Lung microvascular endothelial cell (primary cell): ENCODE measurements at regions not wholly inside any gene's neighbourhood (a gene's known extent, or its start where the extent isn't known, plus 50 kb on each side); places are given as distances from the start of the nearest gene placed in this dataset.

ENCODE experiments used
- DNase-seq, 2 donors: peaks; one replicate each; pipeline versions ENCODE4 v3.0.0 to v3.0.0-alpha.2; 2010; ENCODE audit warnings: low read depth in 2 of 2

- peak; percentile 95 to 97 for DNase-seq
Observed at GRCh38 chr1:59163268-59164092, 133.4 kb upstream of the FGGY start.

- DNase-seq, result no peak
Observed at GRCh38 chr1:59164371-59164770, 132.5 kb upstream of the FGGY start.

- no peak for DNase-seq
Observed at GRCh38 chr1:59165353-59165752, 131.5 kb upstream of the FGGY start.

GRCh38 chr1:59169703-59170102 lies 127.2 kb upstream of the FGGY start:
- DNase-seq, result no peak

- DNase-seq, result no peak
Observed at GRCh38 chr1:59170659-59171058, 126.2 kb upstream of the FGGY start.

GRCh38 chr1:59171788-59172187 lies 125.1 kb upstream of the FGGY start:
- DNase-seq, result no peak

DNA sequence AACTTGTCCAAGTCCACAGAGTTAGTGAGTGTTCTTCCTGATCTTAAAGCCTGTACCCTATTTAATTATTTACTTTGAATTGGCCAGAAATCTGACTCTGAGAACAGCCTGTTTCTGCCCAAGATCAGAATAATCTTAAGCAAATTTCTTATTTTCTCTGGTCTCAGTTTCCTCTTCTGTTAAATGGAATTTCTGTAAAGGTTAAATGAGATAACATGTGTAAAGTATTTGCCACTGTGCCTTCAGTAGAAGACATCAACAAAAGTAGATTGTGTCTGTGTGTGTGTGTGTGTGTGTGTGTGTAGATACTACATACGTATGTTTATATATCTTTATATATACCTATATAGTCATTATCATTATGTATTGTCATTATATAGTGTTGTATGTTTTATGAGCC lies 124.2 kb upstream of the FGGY start:
- DNase-seq, result no peak

DNA sequence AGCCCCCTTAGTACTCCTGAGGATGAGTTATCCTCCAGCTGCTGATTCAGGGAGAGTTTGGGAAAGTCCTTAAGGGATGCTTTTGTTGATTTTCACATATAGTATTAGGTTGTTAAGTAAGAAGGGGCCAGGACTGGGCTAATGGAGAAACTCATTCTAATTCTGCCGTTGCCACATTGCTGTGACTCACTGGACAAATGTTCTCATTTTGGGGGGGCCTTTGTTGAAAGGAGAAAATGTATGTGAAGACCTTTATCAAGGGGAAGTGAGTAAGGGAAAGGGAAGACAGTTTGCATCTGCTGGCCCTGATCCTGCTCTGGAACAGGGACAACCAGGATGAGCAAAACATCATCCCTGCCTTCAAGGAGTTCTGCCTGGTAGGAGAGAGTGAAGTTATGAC lies 123.2 kb upstream of the FGGY start:
- DNase-seq, result peak; percentile 17 to 86

DNA sequence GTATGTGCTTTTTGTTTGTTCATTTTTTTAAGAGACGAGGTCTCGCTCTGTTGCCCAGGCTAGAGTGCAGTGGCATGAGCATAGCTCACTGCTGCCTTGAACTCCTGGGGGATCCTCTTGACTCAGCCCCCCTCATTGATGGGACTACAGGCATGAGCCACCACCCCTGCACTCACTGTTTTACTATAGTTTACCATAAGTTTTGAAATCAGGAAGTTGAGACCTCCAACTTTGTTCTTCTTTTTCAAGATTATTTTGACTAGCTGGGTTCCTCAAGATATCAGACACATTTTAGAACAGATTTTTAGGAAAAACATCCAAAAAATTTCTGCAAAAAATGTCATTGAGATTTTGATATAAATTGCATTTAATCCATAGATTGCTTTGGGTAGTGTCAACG lies 120.4 kb upstream of the FGGY start:
- DNase-seq, result no peak

DNA sequence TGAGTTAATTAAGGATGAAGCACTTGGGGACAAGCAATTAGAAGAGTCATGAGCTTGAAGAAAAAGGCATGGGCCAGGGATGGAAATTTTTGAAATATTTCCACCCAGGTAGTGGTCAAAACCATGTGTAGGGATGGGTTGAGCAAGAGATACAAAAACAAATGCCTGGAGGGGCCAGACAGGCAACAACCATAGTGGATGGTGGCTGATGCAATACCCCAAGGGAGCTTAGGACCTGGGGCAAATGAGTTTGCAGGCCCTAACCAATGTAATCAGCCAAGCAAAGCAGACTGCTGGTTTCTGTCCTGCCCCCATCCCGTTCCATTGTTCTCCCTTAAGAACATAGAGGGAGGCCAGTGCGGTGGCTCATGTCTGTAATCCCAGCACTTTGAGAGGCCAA lies 119.1 kb upstream of the FGGY start:
- DNase-seq, result no peak

GRCh38 chr1:59178339-59179187 lies 118.3 kb upstream of the FGGY start:
- no peak for DNase-seq

GRCh38 chr1:59179673-59180072 lies 117.2 kb upstream of the FGGY start:
- DNase-seq, result peak; percentile 9 to 42

- DNase-seq, result no peak
Observed at GRCh38 chr1:59180735-59181134, 116.2 kb upstream of the FGGY start.

GRCh38 chr1:59183749-59184317 lies 113.1 kb upstream of the FGGY start:
- DNase-seq, result no peak

GRCh38 chr1:59184365-59184905 lies 112.5 kb upstream of the FGGY start:
- DNase-seq, result no peak

DNA sequence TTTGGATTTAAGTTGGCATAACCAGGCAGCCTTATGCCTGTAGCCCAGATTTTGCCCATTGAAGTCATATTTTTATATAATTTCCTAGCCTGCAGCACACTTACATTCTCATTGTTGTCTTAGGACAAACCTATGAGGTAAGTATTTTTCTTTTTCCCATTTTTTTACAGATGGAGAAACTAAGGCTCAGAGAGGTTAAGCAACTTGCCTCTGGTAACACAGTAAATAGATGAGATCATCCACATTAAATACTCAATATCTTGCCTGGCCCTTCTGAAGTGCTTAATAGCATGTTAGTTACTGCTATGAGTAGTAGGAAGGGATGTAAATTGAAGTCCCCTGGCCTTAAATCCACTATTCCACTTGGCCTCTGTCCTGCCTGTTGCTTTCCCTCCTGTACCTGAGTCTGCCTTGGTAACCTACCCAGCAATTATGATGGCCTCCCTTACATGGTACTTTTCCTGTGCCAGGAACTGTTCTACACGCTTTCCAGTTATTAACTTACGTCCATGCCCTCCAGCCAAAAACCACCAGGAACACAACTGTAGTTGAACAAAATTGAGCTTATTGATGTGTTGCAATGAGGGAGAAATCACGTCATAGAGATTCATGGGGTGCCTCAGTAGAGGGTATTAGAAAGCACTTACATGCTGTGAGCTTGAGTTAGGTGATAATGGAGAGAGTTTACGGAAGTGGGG lies 111.6 kb upstream of the FGGY start:
- DNase-seq, result no peak

DNA sequence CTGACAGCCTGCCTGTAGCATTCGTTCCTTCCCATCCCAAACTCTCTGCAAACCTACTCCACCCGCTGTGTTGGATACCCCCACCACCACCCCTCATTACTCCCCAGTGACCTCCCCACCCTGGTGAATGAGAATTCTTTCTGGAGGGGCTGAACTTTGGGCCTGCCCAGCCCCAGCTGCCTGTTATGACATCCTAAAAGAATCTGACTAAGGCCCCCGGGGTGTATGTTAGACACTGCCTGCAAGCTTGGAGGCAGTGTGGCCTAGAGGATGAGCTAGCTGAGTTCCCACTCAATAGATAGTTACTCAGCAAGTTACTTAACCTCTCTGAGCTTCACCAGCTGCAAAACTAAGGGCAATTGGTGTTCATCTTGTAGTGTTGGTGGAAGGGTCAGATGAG lies 110.2 kb upstream of the FGGY start:
- DNase-seq, result no peak

GRCh38 chr1:59188413-59189213 lies 108.3 kb upstream of the FGGY start:
- no peak for DNase-seq

GRCh38 chr1:59193443-59194093 lies 103.3 kb upstream of the FGGY start:
- DNase-seq, result no peak

- DNase-seq, result no peak
Observed at GRCh38 chr1:59194621-59195020, 102.3 kb upstream of the FGGY start.
